NCI-H226 (cell line): ENCODE measurements at regions not wholly inside any gene's neighbourhood (a gene's known extent, or its start where the extent isn't known, plus 50 kb on each side); places are given as distances from the start of the nearest gene placed in this dataset.
"Not testable (repeated sequence)": the region's sequence is repeated elsewhere in the genome, so short reads cannot be mapped to it uniquely, and the experiment has no call there.

Experiments used
- DNase-seq: peaks from one replicate; pipeline ENCODE4 v3.0.0-alpha.2; 2015

DNA sequence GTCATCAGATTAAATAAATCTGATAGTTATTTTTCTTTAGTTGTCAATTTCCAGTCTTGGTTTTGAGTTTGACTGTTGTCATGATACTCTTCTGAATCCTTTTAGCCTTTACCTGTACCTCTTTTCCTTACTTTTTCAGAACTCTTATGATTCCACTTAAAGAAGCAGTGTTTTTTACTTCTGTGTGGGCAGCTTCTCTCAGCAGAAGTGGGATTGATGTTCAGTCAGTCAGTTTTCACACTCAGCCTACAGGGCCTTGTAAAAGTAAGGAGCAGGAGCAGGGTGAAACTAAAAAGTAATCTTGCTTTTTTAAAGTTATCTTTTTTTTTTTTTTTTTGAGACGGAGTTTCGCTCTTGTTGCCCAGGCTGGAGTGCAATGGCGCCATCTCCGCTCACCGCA lies 75.1 kb downstream of the HAUS1 start:
- no peak for DNase-seq

DNA sequence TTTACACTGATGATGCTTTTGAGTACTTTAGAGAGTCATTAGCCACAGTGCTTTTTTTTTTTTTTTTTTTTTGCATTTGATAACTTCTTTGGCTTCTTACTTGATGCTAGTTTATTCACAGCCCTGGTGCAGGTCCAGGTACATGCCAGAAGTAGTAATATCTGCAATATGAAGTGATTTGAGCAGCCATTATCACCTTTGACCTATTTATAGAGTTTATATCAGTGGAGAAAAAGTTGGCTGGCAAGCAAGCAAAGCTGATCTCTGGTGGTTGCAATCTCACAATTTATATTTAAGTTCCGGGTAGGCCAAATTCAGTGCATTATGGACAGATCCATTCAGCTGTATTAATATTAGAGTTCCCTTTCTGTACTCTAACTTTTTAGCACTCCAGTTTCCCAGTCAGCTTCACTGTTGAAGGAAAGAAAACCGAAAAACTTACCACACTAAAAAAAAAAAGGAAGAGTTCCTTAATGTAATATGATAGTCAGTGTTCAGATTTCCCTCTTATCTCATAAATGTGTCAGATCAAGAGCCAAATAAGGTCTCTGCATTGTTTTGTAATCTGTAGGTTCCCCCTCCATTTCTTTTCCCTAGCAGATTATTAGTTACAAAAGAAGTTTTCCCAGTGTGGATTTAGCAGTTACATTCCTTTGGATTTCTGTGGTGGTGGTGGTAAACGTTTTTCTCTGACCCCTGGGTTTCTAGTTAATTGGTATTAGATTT lies 78.6 kb downstream of the HAUS1 start:
- DNase-seq, result peak; percentile 34

DNA sequence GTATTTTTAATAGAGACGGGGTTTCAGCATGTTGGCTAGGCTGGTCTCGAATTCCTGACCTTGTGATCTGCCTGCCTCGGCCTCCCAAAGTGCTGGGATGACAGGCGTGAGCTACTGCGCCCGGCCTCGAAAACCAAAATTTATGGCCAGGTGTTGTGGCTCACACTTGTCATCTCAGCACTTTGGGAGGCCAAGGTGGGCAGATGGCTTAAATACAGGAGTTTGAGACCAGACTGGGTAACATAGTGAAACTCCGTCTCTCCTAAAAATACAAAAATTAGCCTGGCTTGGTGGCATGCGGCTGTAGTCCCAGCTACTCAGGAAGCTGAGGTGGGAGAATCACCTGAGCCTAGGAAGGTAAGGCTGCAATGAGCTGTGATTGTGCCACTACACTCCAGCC lies 80.1 kb downstream of the HAUS1 start:
- not testable (repeated sequence) for DNase-seq

DNA sequence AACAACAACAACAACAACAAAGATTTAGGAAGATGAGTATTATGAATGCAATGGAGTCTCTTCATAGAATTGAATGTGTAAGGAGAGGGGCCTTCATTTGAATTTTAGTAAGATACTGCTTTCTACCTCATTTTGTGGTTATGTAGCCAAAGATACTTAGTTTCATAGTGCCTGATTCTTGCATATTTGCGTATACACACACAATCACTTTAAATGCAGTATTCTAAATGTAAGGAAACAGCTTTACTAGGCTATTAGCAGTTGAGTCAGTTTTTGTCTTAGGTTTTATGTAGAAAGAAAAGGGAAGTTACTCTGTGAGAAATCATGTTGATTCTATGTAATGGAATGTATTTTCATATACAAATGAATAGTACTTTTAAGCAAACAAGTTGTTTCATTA lies 80.5 kb downstream of the HAUS1 start:
- no peak for DNase-seq

DNA sequence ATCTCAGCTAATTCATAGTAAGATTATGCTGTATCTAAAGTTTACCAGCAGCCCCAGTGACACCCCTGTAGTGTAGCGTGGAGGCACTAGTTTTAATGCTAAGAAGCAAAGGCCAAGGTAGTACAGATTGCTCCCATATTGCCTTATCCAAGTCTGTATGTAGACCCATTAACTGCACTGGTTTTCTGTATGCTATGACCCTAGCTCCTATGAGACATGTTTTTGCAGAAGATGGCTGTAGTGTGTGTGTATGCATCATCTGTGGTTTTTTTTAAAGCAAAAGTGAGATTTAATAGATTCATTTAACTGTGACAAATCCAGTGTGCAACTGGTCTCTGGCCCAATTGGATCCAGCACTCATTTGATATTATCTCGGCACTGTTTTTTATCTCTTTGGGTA lies 86.5 kb downstream of the HAUS1 start:
- DNase-seq, result no peak

GRCh38 chr18:46196627-46197243 lies 92.5 kb downstream of the HAUS1 start:
- no peak for DNase-seq

DNA sequence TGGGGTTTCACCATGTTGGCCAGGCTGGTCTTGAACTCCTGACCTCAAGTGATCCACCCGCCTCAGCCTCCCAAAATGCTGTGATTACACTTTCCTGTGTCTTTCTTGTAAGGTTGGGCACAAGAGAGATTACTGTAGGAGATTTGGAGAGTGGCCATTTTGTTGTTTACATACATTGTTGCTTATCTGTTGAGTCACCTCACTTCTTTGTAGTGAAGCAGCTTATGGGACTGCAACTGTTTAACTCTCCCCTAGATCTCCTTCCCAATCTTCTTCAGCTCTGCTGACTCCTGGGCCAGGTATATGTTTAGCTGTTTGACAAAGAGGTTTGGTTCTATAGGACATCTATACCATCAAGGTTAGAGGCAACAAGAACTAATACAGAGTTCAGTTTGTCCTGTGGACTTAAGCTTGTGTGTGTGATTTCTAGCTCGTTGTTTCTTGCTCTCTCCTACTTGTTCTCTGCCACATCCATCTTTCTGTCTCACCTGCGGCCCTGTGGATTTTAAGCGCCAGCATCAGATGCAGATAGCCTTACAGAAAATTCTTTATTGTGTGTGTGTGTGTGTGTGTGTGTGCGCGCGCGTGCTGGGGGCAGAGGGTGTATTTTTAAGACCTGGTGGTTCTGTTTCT lies 95.4 kb downstream of the HAUS1 start:
- DNase-seq, result peak; percentile 25

GRCh38 chr18:46200178-46201055 lies 96.2 kb downstream of the HAUS1 start:
- not testable (repeated sequence) for DNase-seq

- DNase-seq, result no peak
Measured at GRCh38 chr18:46204143-46204542, 100.0 kb downstream of the HAUS1 start.

DNA sequence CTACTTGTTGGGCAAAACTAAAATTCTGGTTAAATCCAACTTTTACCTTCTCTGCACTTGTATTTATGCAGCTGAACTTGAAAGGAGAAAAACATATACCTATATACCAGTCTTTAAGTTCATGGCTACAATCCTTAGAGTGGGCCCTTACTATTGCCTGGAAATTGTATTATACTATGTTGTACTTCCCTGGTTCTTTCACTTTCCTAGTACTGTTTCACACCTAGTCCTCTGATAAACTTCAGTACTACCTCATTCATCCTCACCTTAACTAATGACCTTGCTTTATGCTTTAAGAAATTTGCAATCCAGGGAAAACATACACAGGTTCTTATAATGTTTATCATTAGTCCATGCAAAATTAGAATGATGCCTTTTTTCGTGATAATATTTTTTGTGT lies 103.8 kb downstream of the HAUS1 start:
- no peak for DNase-seq

DNA sequence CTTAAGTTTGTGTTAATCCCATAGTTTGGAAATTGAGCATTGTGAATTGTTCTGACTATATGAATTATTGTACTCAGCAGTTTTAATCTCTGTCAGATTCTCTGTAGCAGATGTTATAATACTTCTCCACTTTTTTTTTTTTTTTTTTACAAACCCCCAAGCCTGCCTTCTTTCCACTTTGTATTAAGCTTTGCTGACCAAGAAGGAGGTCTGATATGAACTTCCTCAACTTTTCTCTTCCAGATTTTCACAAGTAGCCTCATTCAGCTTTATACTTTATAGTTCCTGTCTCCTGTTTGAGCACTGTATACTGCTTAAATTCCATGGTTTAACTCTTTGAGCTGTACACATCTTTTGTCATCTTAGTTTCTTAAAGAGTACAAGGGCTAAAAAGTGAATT lies 105.0 kb downstream of the HAUS1 start:
- DNase-seq, result no peak

- DNase-seq, result peak; percentile 4
Measured at GRCh38 chr18:46211816-46212215, 107.6 kb downstream of the HAUS1 start.

GRCh38 chr18:46212398-46212797 lies 108.2 kb downstream of the HAUS1 start:
- DNase-seq, result no peak

GRCh38 chr18:46213295-46213694 lies 109.1 kb downstream of the HAUS1 start:
- DNase-seq, result no peak

DNA sequence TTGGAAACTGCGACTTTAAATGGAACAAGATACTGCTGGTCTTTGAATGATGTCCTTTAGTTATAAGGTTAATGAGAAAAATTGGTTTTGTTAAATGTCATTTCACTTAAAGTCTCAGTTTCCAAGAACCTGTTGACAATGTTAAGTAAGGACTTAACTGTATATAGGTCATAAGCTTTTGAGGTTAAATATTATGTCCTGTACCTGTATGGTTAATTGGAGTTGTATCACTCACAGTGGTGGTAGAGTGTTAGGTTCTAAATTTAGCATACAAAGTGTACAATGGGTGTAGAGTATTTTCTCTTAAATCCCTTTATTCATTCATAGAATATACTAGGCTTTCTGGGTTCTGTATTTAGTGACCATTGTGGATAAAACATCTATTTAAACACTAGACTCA lies 110.2 kb downstream of the HAUS1 start:
- DNase-seq, result no peak

DNA sequence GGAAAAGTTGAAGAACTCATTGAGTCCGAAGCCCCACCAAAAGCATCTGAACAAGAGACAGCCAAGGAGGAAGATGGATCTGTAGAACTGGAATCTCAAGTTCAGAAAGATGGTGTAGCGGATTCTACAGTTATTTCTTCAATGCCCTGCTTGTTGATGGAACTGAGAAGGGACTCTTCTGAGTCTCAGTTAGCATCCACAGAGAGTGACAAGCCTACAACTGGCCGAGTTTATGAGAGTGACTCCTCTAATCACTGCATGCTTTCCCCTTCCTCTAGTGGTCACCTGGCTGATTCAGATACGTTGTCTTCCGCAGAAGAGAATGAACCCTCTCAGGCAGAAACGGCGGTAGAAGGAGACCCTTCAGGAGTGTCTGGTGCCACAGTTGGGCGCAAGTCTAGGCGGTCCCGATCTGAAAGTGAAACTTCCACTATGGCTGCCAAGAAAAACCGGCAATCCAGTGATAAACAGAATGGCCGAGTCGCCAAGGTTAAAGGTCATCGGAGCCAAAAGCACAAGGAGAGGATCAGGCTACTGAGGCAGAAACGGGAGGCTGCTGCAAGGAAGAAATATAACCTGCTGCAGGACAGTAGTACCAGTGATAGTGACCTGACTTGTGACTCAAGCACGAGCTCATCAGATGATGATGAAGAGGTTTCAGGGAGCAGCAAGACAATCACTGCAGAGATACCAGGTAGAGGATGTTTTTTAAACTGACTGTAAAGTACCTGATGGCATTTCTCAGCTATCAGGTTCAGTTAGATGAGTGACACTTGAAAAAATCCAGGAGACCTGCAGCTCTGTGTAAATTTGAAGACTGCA lies 111.9 kb downstream of the HAUS1 start:
- no peak for DNase-seq

- DNase-seq, result no peak
Measured at GRCh38 chr18:46220116-46220515, 115.9 kb downstream of the HAUS1 start.

DNA sequence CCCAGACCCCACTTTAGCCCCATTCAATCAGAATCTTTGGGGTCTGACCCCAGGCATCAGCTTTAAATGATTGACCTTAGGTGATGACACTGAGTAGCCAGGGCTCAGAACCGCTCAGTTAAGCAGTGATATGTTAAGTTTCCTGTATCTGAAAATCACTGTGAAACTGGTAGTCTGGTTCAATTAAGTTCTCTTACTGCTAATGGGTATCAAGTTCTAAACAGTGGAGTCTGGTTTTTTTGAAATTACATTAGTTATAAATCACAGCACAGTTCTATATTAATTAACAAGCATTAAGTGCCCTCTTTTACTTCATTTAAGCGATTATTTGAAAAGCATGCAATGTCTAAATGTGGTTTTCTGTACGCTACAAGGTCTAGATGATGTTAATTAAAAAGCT lies 117.9 kb downstream of the HAUS1 start:
- no peak for DNase-seq

- DNase-seq, result no peak
Measured at GRCh38 chr18:46222710-46223360, 118.7 kb downstream of the HAUS1 start.

DNA sequence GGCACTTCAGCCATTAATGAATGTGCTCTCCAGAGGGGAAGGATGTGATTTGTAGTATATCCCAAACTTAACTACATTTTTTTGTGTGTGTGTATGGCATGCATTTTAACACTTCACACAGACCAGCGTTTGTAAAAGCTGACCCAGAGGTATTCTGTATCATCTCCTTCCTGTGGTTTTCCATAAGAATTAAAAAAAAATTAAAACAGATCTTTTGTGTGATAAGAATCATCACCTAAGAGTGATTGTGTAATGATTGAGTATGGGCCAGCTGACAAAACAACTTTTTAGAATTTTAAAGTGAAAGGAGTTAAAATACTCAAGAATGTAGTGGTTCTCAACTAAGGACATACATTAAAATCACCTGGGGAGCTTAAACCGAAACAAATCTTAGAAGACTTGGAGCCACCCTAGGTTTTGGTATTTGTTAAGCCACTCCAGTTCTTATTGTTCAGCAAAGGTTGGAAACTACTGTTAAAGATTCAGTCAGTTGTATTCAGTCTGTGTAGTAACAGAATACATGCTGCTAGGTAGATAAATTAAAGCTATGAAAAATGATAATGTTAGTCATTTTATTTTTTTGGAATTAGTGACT lies 120.1 kb downstream of the HAUS1 start:
- DNase-seq, result no peak

DNA sequence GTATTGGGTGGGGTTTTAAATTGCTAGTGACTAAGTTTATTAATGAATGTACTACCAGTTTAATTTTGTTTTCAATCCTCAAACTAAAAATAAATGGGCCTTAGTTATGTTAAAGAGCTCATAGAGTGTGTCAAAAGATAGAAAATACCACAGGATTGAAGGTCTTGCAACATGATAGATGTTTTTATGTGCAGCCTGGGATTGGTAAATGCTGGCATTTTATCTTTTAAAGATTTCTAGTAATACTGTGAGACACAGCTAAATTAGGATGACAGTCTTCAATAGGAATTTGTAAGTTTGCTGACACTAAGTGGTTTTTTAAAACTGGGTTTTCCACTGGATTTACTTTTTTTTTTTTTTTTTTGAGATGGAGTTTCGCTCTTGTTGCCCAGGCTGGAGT lies 122.3 kb downstream of the HAUS1 start:
- DNase-seq, result peak; percentile 11
